GM06990 (cell line): ENCODE measurements at regions not wholly inside any gene's neighbourhood (a gene's known extent, or its start where the extent isn't known, plus 50 kb on each side); places are given as distances from the start of the nearest gene placed in this dataset.

ENCODE experiments used
- DNase-seq: peaks from one replicate; pipeline ENCODE4 v3.0.0-alpha.2; 2011; ENCODE audit not compliant: insufficient read length; ENCODE audit errors: extremely low read depth
- H3K27me3 ChIP-seq: replicated peaks from 2 replicates; pipeline ENCODE4 v1.6.0; 2011; ENCODE audit warnings: low read length; ENCODE audit not compliant: control insufficient read depth, insufficient read depth
- H3K36me3 ChIP-seq: 2 replicates; pipeline ENCODE4 v1.5.1; 2011; ENCODE audit warnings: low read length; ENCODE audit not compliant: control insufficient read depth, insufficient read depth
- H3K4me3 ChIP-seq: replicated peaks from 2 replicates; pipeline ENCODE4 v1.5.1; 2011; ENCODE audit warnings: low read depth, mild to moderate bottlenecking, control low read depth, low read length
- TF ChIP-seq, protein P1 (sequence below): IDR thresholded peaks from 2 replicates; pipeline ENCODE4 v1.5.1; 2011; ENCODE audit warnings: low read length, control low read depth, mild to moderate bottlenecking, inconsistent platforms; ENCODE audit not compliant: insufficient read depth, poor library complexity, severe bottlenecking

DNA sequence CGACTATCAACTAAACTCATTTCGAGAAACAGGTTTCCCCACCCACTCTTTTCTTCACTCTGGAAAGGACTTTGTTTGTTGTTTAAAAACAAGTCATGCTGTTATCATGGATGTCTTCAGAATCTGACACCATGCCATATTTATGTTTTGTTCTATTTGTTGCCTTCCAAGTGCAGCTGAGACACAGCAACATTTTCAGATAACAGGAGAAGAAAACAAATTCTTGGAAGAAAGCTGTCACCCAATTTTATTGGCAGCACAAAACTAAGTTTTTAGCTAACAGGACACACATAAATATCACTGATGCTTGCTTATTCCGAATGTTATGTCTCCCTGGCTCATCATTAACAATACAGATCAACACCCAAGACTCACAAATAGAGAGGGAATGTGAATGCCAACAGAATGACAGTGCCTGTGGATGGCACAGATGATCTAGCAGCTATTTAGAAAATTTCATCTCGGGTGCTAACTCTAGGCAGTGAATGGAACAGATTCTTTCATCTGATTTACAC lies 147.9 kb downstream of the RPS29 start:
- Histone ChIP-seq H3K4me3 (no peak overlapping the region), H3K36me3 (no peaks in the 10 kb centered on the region), H3K27me3 (no peaks in the 10 kb centered on the region)
- TF ChIP-seq, protein P1, sequence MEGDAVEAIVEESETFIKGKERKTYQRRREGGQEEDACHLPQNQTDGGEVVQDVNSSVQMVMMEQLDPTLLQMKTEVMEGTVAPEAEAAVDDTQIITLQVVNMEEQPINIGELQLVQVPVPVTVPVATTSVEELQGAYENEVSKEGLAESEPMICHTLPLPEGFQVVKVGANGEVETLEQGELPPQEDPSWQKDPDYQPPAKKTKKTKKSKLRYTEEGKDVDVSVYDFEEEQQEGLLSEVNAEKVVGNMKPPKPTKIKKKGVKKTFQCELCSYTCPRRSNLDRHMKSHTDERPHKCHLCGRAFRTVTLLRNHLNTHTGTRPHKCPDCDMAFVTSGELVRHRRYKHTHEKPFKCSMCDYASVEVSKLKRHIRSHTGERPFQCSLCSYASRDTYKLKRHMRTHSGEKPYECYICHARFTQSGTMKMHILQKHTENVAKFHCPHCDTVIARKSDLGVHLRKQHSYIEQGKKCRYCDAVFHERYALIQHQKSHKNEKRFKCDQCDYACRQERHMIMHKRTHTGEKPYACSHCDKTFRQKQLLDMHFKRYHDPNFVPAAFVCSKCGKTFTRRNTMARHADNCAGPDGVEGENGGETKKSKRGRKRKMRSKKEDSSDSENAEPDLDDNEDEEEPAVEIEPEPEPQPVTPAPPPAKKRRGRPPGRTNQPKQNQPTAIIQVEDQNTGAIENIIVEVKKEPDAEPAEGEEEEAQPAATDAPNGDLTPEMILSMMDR, result no peak
- no peak for DNase-seq

DNA sequence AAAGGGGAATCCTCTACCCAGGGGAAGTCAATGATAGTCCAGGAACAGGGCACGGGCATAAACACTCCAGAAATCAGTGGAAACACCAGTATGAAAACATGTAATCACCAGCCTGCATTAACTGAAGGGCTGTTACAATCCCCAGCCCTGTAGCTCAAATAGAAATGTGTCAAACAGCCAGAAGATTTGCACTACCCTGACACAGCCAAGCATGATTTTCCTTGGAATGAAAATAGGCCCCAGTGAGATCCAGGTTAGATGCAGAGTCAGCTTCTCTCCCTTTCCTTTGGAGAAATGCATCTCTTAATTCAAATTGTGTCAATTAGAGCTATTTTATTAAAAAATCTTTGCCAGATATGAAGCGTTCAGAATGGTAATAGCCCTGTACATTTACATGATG lies 158.1 kb downstream of the RPS29 start:
- DNase-seq, result no peak
- TF ChIP-seq, protein P1, result no peak
- Histone ChIP-seq H3K36me3 (no peaks in the 10 kb centered on the region), H3K27me3 (no peaks in the 10 kb centered on the region), H3K4me3 (no peak overlapping the region)

DNA sequence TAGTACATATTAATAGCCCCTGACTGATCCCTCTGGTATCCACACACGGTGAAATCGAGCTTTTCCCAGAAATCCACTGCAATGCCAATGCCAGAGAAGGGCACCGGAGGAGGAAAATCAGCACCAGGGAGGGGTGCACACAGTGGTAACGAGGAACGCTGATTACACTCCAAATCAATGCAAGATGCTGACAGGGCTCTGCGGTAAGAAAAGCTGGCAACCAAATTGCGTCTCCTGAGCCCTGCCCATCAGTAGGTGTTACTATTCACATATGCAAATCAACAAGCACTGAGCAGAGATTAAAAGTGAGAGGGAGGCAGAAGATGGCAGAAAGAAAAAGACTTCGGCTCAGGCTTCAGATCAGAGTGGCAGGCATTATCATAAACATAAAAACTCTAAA lies 159.1 kb downstream of the RPS29 start:
- Histone ChIP-seq H3K36me3 (no peaks in the 10 kb centered on the region), H3K27me3 (no peaks in the 10 kb centered on the region), H3K4me3 (no peak overlapping the region)
- DNase-seq, result no peak
- TF ChIP-seq, protein P1, result no peak

DNA sequence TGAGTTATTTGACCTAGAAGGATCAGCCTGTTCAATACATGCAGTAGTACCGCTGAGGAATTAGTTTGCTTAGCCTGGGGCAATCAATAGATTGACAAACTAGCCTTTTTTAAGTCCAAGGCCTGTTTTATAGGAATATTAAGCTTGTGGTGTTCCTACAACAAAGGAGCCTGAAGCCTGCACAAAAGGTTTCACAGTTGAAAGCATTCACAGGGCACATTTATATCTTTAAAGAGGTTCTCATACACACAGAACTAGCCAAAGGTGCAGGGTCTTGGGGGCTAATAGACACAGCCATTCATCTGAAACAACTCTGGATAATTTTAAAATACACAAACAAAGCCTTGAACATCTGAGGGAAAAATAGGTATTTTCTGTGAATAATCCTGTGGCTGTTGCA lies 160.3 kb downstream of the RPS29 start:
- H3K36me3 ChIP-seq, result no peaks in the 10 kb centered on the region
- H3K27me3 ChIP-seq, result no peaks in the 10 kb centered on the region
- no peak for DNase-seq
- H3K4me3 ChIP-seq, result no peak overlapping the region
- TF ChIP-seq, protein P1, result no peak

DNA sequence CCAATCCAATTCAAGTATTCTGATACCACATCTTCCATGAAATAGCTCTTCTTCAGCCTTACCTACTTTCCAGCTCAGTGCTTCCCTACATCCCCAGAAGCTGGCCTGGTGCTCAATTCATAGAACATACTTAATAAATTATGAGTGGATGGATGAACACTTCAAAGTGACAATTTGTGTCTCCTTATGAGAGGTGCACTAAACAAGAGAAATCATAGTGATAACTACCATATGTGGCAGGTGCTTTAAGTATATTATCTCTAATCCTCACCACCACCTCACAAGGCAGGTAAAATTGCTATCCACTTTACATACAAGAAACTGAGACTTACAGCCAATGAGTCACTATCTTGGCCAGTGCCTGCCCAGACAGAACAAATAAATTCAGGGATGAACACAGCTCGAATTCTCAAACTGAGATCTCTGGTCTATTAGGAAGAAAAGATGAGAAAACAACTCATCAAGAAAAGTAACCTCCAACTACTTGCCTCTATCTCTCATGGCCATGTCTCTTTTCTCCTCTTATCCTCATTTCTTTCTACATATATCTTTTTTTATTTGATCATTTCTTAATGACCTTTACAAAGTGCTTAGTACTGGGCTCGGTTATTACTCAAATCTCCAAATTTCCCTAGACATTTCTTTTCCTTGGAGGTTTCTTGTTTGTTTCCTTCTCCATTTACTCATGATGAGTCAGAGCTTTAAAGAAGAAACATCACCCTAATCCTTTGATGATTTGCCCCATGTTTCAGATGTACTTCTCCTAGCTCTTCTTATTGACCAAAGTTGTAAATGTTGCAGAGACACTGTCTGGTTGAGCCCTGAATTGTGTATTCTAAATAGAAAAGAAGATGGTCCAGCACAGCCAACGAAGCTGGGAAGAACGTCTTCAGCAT lies 161.5 kb downstream of the RPS29 start:
- no peak for DNase-seq
- no peaks in the 10 kb centered on the region for H3K36me3 ChIP-seq
- no peak overlapping the region for H3K4me3 ChIP-seq
- TF ChIP-seq, protein P1, result no peak
- H3K27me3 ChIP-seq, result no peaks in the 10 kb centered on the region
